Thyroid gland (tissue), 4 donors: ENCODE measurements at regions not wholly inside any gene's neighbourhood (a gene's known extent, or its start where the extent isn't known, plus 50 kb on each side); places are given as distances from the start of the nearest gene placed in this dataset.

Source experiments
- CTCF ChIP-seq, 6 experiments: fragments of 200-600 bp in 3 of 6; fragments of 450-650 bp in 3 of 6; sonication (generic) in 3 of 6; IDR thresholded peaks; one replicate each; pipeline ENCODE4 v1.5.1; 2016 to 2019; ENCODE audit warnings: antibody characterized with exemption in 6 of 6, mild to moderate bottlenecking in 2 of 6, inconsistent platforms in 1 of 6, moderate library complexity in 1 of 6
- POLR2A ChIP-seq, 2 donors: fragments of 450-650 bp; IDR thresholded peaks; one replicate each; pipeline ENCODE4 v1.6.1; 2017; ENCODE audit warnings: antibody characterized with exemption in 2 of 2, mild to moderate bottlenecking in 2 of 2, moderate library complexity in 1 of 2

GRCh38 chr22:48015701-48016100 is 1253.3 kb downstream of the TBC1D22A start:
- TF ChIP-seq CTCF (IDR thresholded peaks at IDR 0.05) (no peak), POLR2A (IDR thresholded peaks at IDR 0.05) (no peak)
